Thyroid gland (tissue), 4 donors: ENCODE measurements at regions not wholly inside any gene's neighbourhood (a gene's known extent, or its start where the extent isn't known, plus 50 kb on each side); places are given as distances from the start of the nearest gene placed in this dataset.

Source experiments
- DNase-seq, 2 donors: peaks; one replicate each; pipeline ENCODE4 v3.0.0-alpha.2; 2019
- H3K27ac ChIP-seq, 3 donors: fragments of 200-600 bp; sonication (generic); 1 replicate in 2 of 3; 2 replicates in 1 of 3; pipeline ENCODE4 v1.5.1; 2016 to 2019; ENCODE audit warnings: mild to moderate bottlenecking in 1 of 3, moderate library complexity in 1 of 3
- H3K27me3 ChIP-seq: fragments of 200-600 bp; sonication (generic); one replicate; pipeline ENCODE4 v1.5.1; 2019
- H3K36me3 ChIP-seq, 2 donors: fragments of 200-600 bp; sonication (generic); one replicate each; pipeline ENCODE4 v1.5.1; 2016 to 2019
- H3K4me1 ChIP-seq, 2 donors: fragments of 200-600 bp; sonication (generic); one replicate each; pipeline ENCODE4 v1.5.1; 2017 to 2019
- H3K4me3 ChIP-seq, 3 donors: fragments of 200-600 bp; sonication (generic); replicated peaks in 1 of 3; 1 replicate in 2 of 3; 2 replicates in 1 of 3; pipeline ENCODE4 v1.5.1; 2016; ENCODE audit warnings: mild to moderate bottlenecking in 1 of 3
- H3K9me3 ChIP-seq: fragments of 200-600 bp; sonication (generic); one replicate; pipeline ENCODE4 v1.5.1; 2017
- CTCF ChIP-seq, 6 experiments: fragments of 200-600 bp in 3 of 6; fragments of 450-650 bp in 3 of 6; sonication (generic) in 3 of 6; IDR thresholded peaks; one replicate each; pipeline ENCODE4 v1.5.1; 2016 to 2019; ENCODE audit warnings: antibody characterized with exemption in 6 of 6, mild to moderate bottlenecking in 2 of 6, inconsistent platforms in 1 of 6, moderate library complexity in 1 of 6
- POLR2A ChIP-seq, 2 donors: fragments of 450-650 bp; IDR thresholded peaks; one replicate each; pipeline ENCODE4 v1.6.1; 2017; ENCODE audit warnings: antibody characterized with exemption in 2 of 2, mild to moderate bottlenecking in 2 of 2, moderate library complexity in 1 of 2
- WGBS, 2 donors: methylation state at CpG; one replicate each; pipeline ENCODE4 v1.1.5; 2017; 5-methylcytosine and 5-hydroxymethylcytosine counted together
- intact Hi-C: fragments of 100-400 bp; cut with DNase I; formaldehyde crosslinking; loops from one replicate; pipeline ENCODE4 v1.15.1; 2023

- Histone ChIP-seq H3K27ac (no peak overlapping the region), H3K9me3 (no peaks in the 10 kb centered on the region), H3K27me3 (no peaks in the 10 kb centered on the region), H3K36me3 (no peaks in the 10 kb centered on the region), H3K4me1 (peaks cover 0 to 11% of the 10 kb centered on the region in 2 donors), H3K4me3 (no peak overlapping the region)
- intact Hi-C loops, result no loop called here
- TF ChIP-seq POLR2A (IDR thresholded peaks at IDR 0.05), result no peak
- TF ChIP-seq CTCF (IDR thresholded peaks at IDR 0.05), result no peak
- WGBS, 2 donors, result 92 to 95% methylated on average over 2 of the region's 2 CpGs
- no peak for DNase-seq
Measured at GRCh38 chr18:44286049-44286448, 394.6 kb upstream of the SETBP1 start.

DNA sequence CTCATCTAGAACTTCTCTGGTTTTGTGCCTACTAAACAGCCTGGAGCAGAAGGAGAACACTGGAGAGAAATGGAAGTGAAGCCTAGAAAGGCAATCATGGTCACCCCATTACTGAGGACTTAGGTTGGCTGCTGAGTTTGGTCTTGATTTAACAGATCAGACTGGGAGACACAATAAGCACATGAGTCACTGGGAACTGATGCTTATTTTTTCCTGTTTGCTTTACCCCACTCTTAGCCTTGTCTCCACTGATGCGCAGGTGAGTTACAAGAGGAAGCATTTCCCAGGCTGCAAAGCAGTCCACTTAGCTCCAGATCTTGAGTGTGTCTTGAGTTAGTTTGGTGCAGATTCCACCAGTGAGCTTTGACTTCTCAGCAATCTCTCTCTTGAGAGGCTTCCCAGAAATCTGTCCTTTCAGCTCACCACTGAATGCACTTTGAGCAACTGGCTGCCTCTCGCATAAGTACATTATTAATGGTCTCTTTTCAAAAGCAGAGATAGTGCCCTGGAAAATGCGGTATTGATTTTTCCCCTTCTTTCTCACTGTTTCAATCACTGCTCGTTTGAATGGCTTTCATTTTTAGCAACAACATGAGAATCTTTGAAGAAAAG, 390.2 kb upstream of the SETBP1 start:
- Histone ChIP-seq H3K4me3 (no peak overlapping the region), H3K9me3 (no peaks in the 10 kb centered on the region), H3K27ac (peak overlapping the region in 1 of 3 donors; percentile 32), H3K36me3 (no peaks in the 10 kb centered on the region), H3K4me1 (peaks cover 0 to 13% of the 10 kb centered on the region in 2 donors), H3K27me3 (no peaks in the 10 kb centered on the region)
- DNase-seq, result peak; percentile 61 to 62
- WGBS, 2 donors, result 33 to 35% methylated on average over 4 of the region's 4 CpGs
- intact Hi-C loops, result no loop called here
- no peak for TF ChIP-seq CTCF (IDR thresholded peaks at IDR 0.05)
- no peak for TF ChIP-seq POLR2A (IDR thresholded peaks at IDR 0.05)

DNA sequence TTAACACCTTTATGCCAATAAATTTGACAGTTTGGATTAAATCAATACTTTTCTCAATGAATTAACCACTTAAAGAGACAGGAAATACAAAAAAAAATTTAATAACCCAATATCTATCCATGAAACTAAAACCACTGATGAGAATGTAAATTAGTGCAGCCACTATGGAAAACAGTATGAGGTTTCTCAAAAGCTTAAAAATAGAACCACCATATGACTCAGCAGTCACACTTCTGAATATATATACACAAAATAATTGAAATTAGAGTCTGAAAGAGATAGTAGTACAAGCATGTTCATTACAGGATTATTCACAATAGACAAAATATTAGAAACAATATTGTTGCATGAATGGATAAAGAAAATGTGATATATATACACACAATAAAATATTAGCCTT, 382.1 kb upstream of the SETBP1 start:
- H3K9me3 ChIP-seq, result no peaks in the 10 kb centered on the region
- no peak for DNase-seq
- no peak overlapping the region for H3K4me3 ChIP-seq
- intact Hi-C loops, result no loop called here
- H3K36me3 ChIP-seq, result no peaks in the 10 kb centered on the region
- H3K27me3 ChIP-seq, result no peaks in the 10 kb centered on the region
- no peaks in the 10 kb centered on the region for H3K4me1 ChIP-seq
- H3K27ac ChIP-seq, result no peak overlapping the region
- TF ChIP-seq CTCF (IDR thresholded peaks at IDR 0.05) (no peak), POLR2A (IDR thresholded peaks at IDR 0.05) (no peak)

GRCh38 chr18:44309185-44309584, 371.5 kb upstream of the SETBP1 start:
- no peaks in the 10 kb centered on the region for H3K36me3 ChIP-seq
- intact Hi-C loops, result no loop called here
- 74 to 84% methylated on average over 2 of the region's 2 CpGs for WGBS, 2 donors
- H3K9me3 ChIP-seq, result no peaks in the 10 kb centered on the region
- H3K4me3 ChIP-seq, result no peak overlapping the region
- no peak overlapping the region for H3K27ac ChIP-seq
- no peaks in the 10 kb centered on the region for H3K27me3 ChIP-seq
- DNase-seq, result no peak
- H3K4me1 ChIP-seq, result no peaks in the 10 kb centered on the region
- TF ChIP-seq CTCF (IDR thresholded peaks at IDR 0.05) (no peak), POLR2A (IDR thresholded peaks at IDR 0.05) (no peak)

DNA sequence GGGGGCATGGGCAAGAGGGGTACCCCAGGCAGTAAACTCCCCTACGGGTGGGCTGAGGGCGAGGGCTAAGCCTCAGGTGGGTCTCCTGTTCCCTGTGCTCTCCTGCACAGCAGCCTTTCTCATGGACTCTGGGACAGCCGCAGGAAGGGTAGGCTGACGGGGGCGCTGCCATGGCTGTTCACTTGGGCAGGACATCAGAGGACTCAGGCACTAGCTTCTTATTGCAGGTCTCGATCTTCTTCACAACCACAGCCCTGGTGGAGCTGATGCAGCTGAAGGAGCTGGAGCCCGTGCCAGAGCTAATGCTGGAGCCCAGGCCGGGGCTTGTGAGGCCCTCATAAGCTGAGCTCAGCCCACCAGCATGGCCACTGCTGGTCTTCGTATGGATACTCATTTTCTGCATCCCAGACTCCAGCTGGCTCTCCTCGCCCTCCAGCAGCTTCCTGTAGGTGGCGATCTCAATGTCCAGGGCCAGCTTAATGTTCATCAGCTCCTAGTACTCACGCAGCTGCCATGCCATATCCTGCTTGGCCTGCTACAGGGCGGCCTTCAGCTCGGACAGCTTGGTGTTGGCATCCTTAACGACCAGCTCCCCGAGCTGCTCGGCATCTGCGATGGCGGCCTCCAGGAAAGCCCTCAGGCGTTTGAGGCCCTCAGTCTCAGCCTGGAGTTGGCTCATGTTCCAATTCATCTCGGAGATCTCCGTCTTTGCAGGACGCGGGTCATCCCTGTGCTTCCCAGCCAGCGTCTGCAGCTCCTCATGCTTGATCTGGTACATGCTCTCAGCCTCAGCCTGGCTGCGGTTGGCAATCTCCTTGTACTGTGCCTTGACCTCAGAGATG, 359.8 kb upstream of the SETBP1 start:
- Histone ChIP-seq H3K9me3 (no peaks in the 10 kb centered on the region), H3K27ac (no peak overlapping the region), H3K27me3 (no peaks in the 10 kb centered on the region), H3K36me3 (no peaks in the 10 kb centered on the region), H3K4me1 (no peaks in the 10 kb centered on the region), H3K4me3 (no peak overlapping the region)
- intact Hi-C loops, result no loop called here
- 94 to 95% methylated on average over 24 of the region's 26 CpGs for WGBS, 2 donors
- TF ChIP-seq CTCF (IDR thresholded peaks at IDR 0.05), result no peak
- DNase-seq, result no peak
